ENCODE measurements at regions not wholly inside any gene's neighbourhood (a gene's known extent, or its start where the extent isn't known, plus 50 kb on each side); places are given as distances from the start of the nearest gene placed in this dataset.

DNA sequence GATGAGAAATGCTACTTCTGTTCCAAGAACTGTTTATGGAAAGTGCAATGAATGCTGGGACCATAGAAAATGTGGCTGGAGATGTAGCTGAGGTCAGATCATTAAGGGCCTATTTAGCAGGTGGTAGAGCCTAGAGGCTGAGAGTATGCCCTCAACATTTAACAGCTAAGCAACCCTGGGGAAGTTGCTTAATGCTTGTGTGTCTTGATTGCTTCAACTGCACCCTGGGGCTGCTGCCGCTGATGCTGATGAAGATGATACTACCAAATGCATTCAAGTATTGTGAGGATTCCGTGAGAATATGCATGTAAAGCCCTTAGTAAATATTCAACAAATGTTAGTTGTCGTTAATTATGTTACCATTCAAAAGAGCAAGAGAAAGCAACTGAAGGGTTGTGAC is 273.2 kb downstream of the BCL11A start:
- DNase-seq (ENCODE audit: low read depth) = no peak
- H3K27me3 ChIP-seq (ENCODE audit: control insufficient read depth, insufficient read depth, low read length) = no peaks in the 10 kb centered on the region
- H3K4me3 ChIP-seq (ENCODE audit: low read depth, low read length) = no peak overlapping the region
- TF ChIP-seq, protein P1, sequence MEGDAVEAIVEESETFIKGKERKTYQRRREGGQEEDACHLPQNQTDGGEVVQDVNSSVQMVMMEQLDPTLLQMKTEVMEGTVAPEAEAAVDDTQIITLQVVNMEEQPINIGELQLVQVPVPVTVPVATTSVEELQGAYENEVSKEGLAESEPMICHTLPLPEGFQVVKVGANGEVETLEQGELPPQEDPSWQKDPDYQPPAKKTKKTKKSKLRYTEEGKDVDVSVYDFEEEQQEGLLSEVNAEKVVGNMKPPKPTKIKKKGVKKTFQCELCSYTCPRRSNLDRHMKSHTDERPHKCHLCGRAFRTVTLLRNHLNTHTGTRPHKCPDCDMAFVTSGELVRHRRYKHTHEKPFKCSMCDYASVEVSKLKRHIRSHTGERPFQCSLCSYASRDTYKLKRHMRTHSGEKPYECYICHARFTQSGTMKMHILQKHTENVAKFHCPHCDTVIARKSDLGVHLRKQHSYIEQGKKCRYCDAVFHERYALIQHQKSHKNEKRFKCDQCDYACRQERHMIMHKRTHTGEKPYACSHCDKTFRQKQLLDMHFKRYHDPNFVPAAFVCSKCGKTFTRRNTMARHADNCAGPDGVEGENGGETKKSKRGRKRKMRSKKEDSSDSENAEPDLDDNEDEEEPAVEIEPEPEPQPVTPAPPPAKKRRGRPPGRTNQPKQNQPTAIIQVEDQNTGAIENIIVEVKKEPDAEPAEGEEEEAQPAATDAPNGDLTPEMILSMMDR (IDR thresholded peaks at IDR 0.05; ENCODE audit: insufficient read depth, low read length, poor library complexity, severe bottlenecking) = no peak
- no peaks in the 10 kb centered on the region for H3K36me3 ChIP-seq (ENCODE audit: control insufficient read depth, insufficient read depth, low read length)

DNA sequence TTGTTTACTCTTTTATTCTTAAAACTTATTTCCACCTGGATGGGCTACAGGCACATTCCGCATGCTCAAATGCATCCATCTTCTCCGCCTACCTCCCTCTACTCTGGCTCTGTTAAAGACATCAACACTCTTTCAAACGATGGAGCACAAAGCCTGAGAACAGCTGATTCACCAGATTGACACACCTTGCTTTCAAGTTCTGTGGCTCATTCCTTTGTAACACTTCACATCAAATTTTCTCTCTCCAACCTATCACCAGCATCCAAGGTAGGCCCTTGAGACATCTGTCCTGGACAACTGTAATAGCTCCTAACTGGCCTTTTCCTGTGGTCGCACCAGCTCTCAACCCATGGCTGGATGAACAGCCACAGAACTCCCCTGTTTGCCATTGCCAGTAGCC is 274.5 kb downstream of the BCL11A start:
- Histone ChIP-seq H3K4me3 (ENCODE audit: low read depth, low read length) (no peak overlapping the region), H3K36me3 (ENCODE audit: control insufficient read depth, insufficient read depth, low read length) (no peaks in the 10 kb centered on the region), H3K27me3 (ENCODE audit: control insufficient read depth, insufficient read depth, low read length) (no peaks in the 10 kb centered on the region)
- TF ChIP-seq, protein P1 (IDR thresholded peaks at IDR 0.05; ENCODE audit: insufficient read depth, low read length, poor library complexity, severe bottlenecking) = no peak
- no peak for DNase-seq (ENCODE audit: low read depth)

DNA sequence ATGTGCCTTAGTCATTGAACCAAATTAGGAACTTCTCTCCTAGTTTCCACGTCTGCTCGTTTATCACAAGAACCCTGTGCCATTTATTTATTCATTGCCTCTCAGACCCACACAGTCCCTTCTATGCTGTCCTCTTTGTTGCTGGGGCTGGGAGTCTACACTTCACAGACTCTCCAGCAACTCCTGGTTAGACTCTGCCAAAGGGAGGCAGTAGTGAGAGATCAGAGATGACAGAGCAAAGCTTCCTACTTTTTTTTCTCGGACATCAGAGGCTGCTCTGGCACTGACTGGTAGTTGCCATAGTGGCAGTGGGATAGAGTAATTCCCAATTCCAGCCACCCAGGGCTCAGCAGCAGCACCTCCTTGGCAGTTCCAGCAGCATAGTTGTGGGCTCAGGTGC is 277.5 kb downstream of the BCL11A start:
- DNase-seq (ENCODE audit: low read depth) = no peak
- H3K27me3 ChIP-seq (ENCODE audit: control insufficient read depth, insufficient read depth, low read length) = no peaks in the 10 kb centered on the region
- no peak overlapping the region for H3K4me3 ChIP-seq (ENCODE audit: low read depth, low read length)
- TF ChIP-seq, protein P1 (IDR thresholded peaks at IDR 0.05; ENCODE audit: insufficient read depth, low read length, poor library complexity, severe bottlenecking) = no peak
- H3K36me3 ChIP-seq (ENCODE audit: control insufficient read depth, insufficient read depth, low read length) = no peaks in the 10 kb centered on the region

DNA sequence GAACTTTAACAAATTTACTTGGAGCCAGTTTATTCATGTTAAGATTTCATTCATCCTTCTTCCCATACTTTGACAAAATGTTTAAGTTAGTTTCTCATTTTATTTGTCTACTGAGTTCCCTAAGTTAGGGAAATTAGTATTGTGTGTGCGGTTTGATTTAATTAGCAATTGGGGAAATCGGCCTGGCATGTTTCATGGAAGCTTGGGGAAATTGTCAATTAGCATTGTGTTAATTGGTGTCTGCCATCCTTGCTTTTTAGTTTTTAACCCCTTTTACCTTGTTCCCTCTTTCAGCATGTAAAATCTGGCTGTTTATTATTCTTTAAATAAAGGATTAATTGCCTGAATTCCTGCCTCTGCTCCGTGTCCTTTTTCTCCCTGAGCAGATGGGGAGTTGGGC is 279.6 kb downstream of the BCL11A start:
- no peaks in the 10 kb centered on the region for H3K27me3 ChIP-seq (ENCODE audit: control insufficient read depth, insufficient read depth, low read length)
- TF ChIP-seq, protein P1 (IDR thresholded peaks at IDR 0.05; ENCODE audit: insufficient read depth, low read length, poor library complexity, severe bottlenecking) = no peak
- DNase-seq (ENCODE audit: low read depth) = no peak
- H3K4me3 ChIP-seq (ENCODE audit: low read depth, low read length) = no peak overlapping the region
- H3K36me3 ChIP-seq (ENCODE audit: control insufficient read depth, insufficient read depth, low read length) = no peaks in the 10 kb centered on the region

DNA sequence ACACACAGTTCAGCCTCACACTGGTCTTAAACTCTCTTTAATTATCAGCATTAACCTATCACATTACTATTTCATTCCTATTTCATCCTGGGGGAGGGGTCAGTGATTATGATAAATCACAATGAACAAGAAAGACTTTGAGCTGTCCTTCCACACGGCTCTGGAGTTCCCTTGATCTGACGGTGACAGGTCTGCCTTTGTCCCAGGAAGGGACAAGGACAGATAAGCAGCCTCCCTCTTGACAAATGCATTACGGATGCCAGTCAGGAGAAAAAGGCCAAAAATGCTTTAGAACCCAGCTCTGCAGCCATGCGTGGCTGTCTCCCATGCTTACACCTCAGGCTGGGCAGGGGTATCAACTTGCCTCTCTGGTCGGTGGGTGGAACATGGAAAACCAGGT is 281.7 kb downstream of the BCL11A start:
- no peaks in the 10 kb centered on the region for H3K27me3 ChIP-seq (ENCODE audit: control insufficient read depth, insufficient read depth, low read length)
- TF ChIP-seq, protein P1 (IDR thresholded peaks at IDR 0.05; ENCODE audit: insufficient read depth, low read length, poor library complexity, severe bottlenecking) = no peak
- no peaks in the 10 kb centered on the region for H3K36me3 ChIP-seq (ENCODE audit: control insufficient read depth, insufficient read depth, low read length)
- no peak overlapping the region for H3K4me3 ChIP-seq (ENCODE audit: low read depth, low read length)
- no peak for DNase-seq (ENCODE audit: low read depth)

DNA sequence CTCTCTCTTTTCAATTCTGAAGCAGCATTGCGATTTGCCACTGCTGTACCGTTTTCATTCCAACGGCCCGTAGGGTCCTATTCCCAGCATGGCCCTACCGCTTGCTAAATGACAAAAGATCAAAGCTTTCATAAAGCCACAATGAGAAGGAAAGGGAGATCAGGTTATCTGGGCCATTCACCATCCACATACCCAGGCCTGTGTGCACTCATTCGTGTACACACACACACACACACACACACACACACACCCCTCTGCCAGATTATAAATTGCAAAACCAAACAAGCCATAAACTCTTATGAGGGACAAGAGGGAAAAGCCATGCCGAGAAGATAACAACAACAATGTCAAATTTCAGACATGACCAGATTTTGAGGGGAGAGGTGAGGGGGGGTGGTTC is 282.3 kb downstream of the BCL11A start:
- TF ChIP-seq, protein P1 (IDR thresholded peaks at IDR 0.05; ENCODE audit: insufficient read depth, low read length, poor library complexity, severe bottlenecking) = no peak
- H3K27me3 ChIP-seq (ENCODE audit: control insufficient read depth, insufficient read depth, low read length) = no peaks in the 10 kb centered on the region

More for the DNA sequence above, 282.3 kb downstream of the BCL11A start:
- Histone ChIP-seq H3K4me3 (ENCODE audit: low read depth, low read length) (no peak overlapping the region), H3K36me3 (ENCODE audit: control insufficient read depth, insufficient read depth, low read length) (no peaks in the 10 kb centered on the region)
- no peak for DNase-seq (ENCODE audit: low read depth)

Measured in kidney epithelial cell (primary cell).